ENCODE measurements at regions not wholly inside any gene's neighbourhood (a gene's known extent, or its start where the extent isn't known, plus 50 kb on each side); places are given as distances from the start of the nearest gene placed in this dataset.

DNA sequence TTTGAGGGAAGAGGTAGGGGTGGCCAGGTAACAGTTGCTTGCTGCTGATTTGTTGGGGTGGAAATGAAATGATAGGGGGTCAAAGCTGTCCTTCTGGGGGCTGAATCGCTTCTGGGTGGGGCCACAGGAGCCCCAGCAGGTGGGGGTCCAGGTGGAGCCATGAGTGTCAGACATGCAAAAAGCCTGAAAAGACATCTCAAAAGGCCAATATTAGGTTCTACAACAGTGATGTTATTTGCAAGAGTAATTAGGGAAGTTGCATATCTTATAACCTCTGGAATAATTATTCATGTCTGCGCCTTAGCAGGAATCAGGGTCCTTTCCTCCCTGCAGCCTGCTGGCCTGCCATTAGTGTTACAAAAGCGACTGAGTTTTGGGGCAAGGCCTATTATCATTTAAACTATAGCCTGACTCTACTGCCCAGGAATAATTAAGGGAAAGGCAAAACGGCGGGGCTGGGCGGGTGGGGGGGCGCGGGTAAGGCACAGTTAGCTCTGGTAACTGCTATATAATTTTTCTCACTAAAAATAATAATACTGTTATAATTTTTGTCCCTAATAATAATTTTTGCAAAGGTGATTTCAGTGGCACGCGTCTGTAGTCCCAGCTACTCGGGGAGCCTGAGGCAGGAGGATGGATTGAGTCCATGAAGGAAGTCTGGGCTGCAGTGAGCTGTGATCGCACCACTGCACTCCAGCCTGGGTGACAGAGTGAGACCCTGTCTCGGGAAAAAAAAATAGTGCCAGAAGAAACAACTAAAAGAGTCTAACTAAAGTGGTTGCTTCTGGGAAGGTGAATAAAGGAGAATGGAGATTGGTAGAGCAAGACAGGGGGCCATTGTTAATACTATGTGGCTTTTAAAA lies 145.7 kb downstream of the MAGEB17 start:
- TF ChIP-seq, protein P1, sequence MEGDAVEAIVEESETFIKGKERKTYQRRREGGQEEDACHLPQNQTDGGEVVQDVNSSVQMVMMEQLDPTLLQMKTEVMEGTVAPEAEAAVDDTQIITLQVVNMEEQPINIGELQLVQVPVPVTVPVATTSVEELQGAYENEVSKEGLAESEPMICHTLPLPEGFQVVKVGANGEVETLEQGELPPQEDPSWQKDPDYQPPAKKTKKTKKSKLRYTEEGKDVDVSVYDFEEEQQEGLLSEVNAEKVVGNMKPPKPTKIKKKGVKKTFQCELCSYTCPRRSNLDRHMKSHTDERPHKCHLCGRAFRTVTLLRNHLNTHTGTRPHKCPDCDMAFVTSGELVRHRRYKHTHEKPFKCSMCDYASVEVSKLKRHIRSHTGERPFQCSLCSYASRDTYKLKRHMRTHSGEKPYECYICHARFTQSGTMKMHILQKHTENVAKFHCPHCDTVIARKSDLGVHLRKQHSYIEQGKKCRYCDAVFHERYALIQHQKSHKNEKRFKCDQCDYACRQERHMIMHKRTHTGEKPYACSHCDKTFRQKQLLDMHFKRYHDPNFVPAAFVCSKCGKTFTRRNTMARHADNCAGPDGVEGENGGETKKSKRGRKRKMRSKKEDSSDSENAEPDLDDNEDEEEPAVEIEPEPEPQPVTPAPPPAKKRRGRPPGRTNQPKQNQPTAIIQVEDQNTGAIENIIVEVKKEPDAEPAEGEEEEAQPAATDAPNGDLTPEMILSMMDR (IDR thresholded peaks at IDR 0.05): no peak
- TF ChIP-seq EP300 (IDR thresholded peaks at IDR 0.05) (no peak), POLR2AphosphoS5 (IDR thresholded peaks at IDR 0.05) (no peak)
